ENCODE measurements at regions not wholly inside any gene's neighbourhood (a gene's known extent, or its start where the extent isn't known, plus 50 kb on each side); places are given as distances from the start of the nearest gene placed in this dataset.
"Not testable (repeated sequence)": the region's sequence is repeated elsewhere in the genome, so short reads cannot be mapped to it uniquely, and the experiment has no call there.

DNA sequence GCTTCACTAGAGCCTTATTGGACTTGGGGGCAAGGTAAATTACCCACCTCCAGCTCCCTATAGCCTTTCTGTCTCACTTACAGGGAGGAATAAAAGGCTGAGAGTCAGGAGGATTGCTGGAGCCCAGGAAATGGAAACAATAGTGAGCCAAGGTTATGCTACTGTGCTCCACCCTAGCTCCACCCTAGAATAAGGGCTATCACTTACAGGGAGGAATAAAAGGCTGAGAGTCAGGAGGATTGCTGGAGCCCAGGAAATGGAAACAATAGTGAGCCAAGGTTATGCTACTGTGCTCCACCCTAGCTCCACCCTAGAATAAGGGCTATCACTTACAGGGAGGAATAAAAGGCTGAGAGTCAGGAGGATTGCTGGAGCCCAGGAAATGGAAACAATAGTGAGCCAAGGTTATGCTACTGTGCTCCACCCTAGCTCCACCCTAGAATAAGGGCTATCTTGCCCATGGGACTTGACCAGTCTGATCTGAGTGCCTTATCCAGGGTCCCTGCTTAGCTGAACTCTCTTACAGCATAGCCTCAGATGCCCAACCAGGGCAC lies 150.6 kb upstream of the UGT8 start:
- TF ChIP-seq POLR2AphosphoS5, POLR2A (IDR thresholded peaks at IDR 0.05; ENCODE audit: low read depth, low read length): not testable (repeated sequence)
